ENCODE measurements at regions not wholly inside any gene's neighbourhood (a gene's known extent, or its start where the extent isn't known, plus 50 kb on each side); places are given as distances from the start of the nearest gene placed in this dataset.

GRCh38 chr2:16251511-16252225 lies 311.3 kb downstream of the MYCN start:
- no peak for DNase-seq (ENCODE audit: low read depth)
- H3K4me3 ChIP-seq (ENCODE audit: low read depth, low read length): no peak overlapping the region
- TF ChIP-seq POLR2A (IDR thresholded peaks at IDR 0.05; ENCODE audit: extremely low read depth, insufficient read length) (no peak), MYC (IDR thresholded peaks at IDR 0.05; ENCODE audit: low read depth, low read length) (no peak), CTCF (IDR thresholded peaks at IDR 0.05; ENCODE audit: low read depth, low read length) (no peak), MAX (IDR thresholded peaks at IDR 0.05; ENCODE audit: low read depth, low read length) (no peak)

GRCh38 chr2:16250886-16251285 lies 310.5 kb downstream of the MYCN start:
- DNase-seq (ENCODE audit: low read depth): no peak
- H3K4me3 ChIP-seq (ENCODE audit: low read depth, low read length): no peak overlapping the region
- TF ChIP-seq CTCF (IDR thresholded peaks at IDR 0.05; ENCODE audit: low read depth, low read length): no peak
- no peak for TF ChIP-seq MAX (IDR thresholded peaks at IDR 0.05; ENCODE audit: low read depth, low read length)
- no peak for TF ChIP-seq POLR2A (IDR thresholded peaks at IDR 0.05; ENCODE audit: extremely low read depth, insufficient read length)
- TF ChIP-seq MYC (IDR thresholded peaks at IDR 0.05; ENCODE audit: low read depth, low read length): no peak

GRCh38 chr2:16250466-16250865 lies 310.1 kb downstream of the MYCN start:
- H3K4me3 ChIP-seq (ENCODE audit: low read depth, low read length): no peak overlapping the region
- no peak for DNase-seq (ENCODE audit: low read depth)
- TF ChIP-seq POLR2A (IDR thresholded peaks at IDR 0.05; ENCODE audit: extremely low read depth, insufficient read length) (no peak), MYC (IDR thresholded peaks at IDR 0.05; ENCODE audit: low read depth, low read length) (no peak), CTCF (IDR thresholded peaks at IDR 0.05; ENCODE audit: low read depth, low read length) (no peak), MAX (IDR thresholded peaks at IDR 0.05; ENCODE audit: low read depth, low read length) (no peak)

GRCh38 chr2:16250056-16250425 lies 309.7 kb downstream of the MYCN start:
- no peak overlapping the region for H3K4me3 ChIP-seq (ENCODE audit: low read depth, low read length)
- TF ChIP-seq CTCF (IDR thresholded peaks at IDR 0.05; ENCODE audit: low read depth, low read length): no peak
- TF ChIP-seq MAX (IDR thresholded peaks at IDR 0.05; ENCODE audit: low read depth, low read length): no peak
- TF ChIP-seq POLR2A (IDR thresholded peaks at IDR 0.05; ENCODE audit: extremely low read depth, insufficient read length): no peak
- no peak for DNase-seq (ENCODE audit: low read depth)

- no peak for DNase-seq (ENCODE audit: low read depth)
- no peak for TF ChIP-seq POLR2A (IDR thresholded peaks at IDR 0.05; ENCODE audit: extremely low read depth, insufficient read length)
- TF ChIP-seq MAX (IDR thresholded peaks at IDR 0.05; ENCODE audit: low read depth, low read length): no peak
- TF ChIP-seq MYC (IDR thresholded peaks at IDR 0.05; ENCODE audit: low read depth, low read length): no peak
- TF ChIP-seq CTCF (IDR thresholded peaks at IDR 0.05; ENCODE audit: low read depth, low read length): no peak
- no peak overlapping the region for H3K4me3 ChIP-seq (ENCODE audit: low read depth, low read length)
Measured at GRCh38 chr2:16249246-16250055, 309.1 kb downstream of the MYCN start.

Measured in NB4 (cell line).